GM23338 (cell line): ENCODE measurements at regions not wholly inside any gene's neighbourhood (a gene's known extent, or its start where the extent isn't known, plus 50 kb on each side); places are given as distances from the start of the nearest gene placed in this dataset.

Source experiments
- CREB1 ChIP-seq: fragments of 250-450 bp; sonication (Bioruptor Pico); IDR thresholded peaks from 2 replicates; pipeline ENCODE4 v1.5.0; 2020; ENCODE audit warnings: low read depth, mild to moderate bottlenecking, moderate library complexity
- ETS1 ChIP-seq: IDR thresholded peaks from 2 replicates; pipeline ENCODE4 v1.6.1; 2016; ENCODE audit warnings: antibody characterized with exemption
- EZH2 ChIP-seq: fragments of 200-600 bp; sonication (generic); IDR thresholded peaks from one replicate; pipeline ENCODE4 v1.8.0; 2017; ENCODE audit warnings: antibody characterized with exemption, mild to moderate bottlenecking, low read depth; ENCODE audit not compliant: unreplicated experiment
- EZH2phosphoT487 ChIP-seq: fragments of 200-600 bp; sonication (generic); IDR thresholded peaks from one replicate; pipeline ENCODE4 v1.8.1; 2018; ENCODE audit warnings: antibody characterized with exemption; ENCODE audit not compliant: unreplicated experiment
- JUNB ChIP-seq: IDR thresholded peaks from one replicate; pipeline ENCODE4 v1.6.1; 2016; ENCODE audit warnings: antibody characterized with exemption; ENCODE audit not compliant: unreplicated experiment
- NANOG ChIP-seq: IDR thresholded peaks from 2 replicates; pipeline ENCODE4 v1.6.1; 2016; ENCODE audit warnings: antibody characterized with exemption, borderline replicate concordance
- POLR2AphosphoS5 ChIP-seq: IDR thresholded peaks from 2 replicates; pipeline ENCODE4 v1.6.1; 2016; ENCODE audit warnings: antibody characterized with exemption, low read depth
- STAT1 ChIP-seq: IDR thresholded peaks from one replicate; pipeline ENCODE4 v1.6.1; 2016; ENCODE audit warnings: antibody characterized with exemption; ENCODE audit not compliant: unreplicated experiment
- ZNF114 ChIP-seq: fragments of 250-450 bp; sonication (Bioruptor Pico); IDR thresholded peaks from 2 replicates; pipeline ENCODE4 v1.5.0; 2020; ENCODE audit warnings: mild to moderate bottlenecking, moderate library complexity
- ZNF331 ChIP-seq: fragments of 250-450 bp; sonication (Bioruptor Pico); IDR thresholded peaks from 2 replicates; pipeline ENCODE4 v1.5.0; 2020; ENCODE audit warnings: low read depth, mild to moderate bottlenecking, moderate library complexity
- ZNF462 ChIP-seq: fragments of 250-450 bp; sonication (Bioruptor Pico); IDR thresholded peaks from 2 replicates; pipeline ENCODE4 v1.5.0; 2020; ENCODE audit warnings: mild to moderate bottlenecking, moderate library complexity
- TF ChIP-seq, protein P1 (sequence below), 2 experiments: fragments of 200-600 bp in 1 of 2; sonication (generic) in 1 of 2; conservative IDR thresholded peaks; 2 replicates each; pipeline versions ENCODE4 v1.5.1 to v1.6.1; 2016 to 2017; ENCODE audit warnings: antibody characterized with exemption in 2 of 2, low read depth in 2 of 2, mild to moderate bottlenecking in 2 of 2, moderate library complexity in 1 of 2
- TF ChIP-seq, protein P2 (sequence below): IDR thresholded peaks from one replicate; pipeline ENCODE4 v1.6.1; 2018; ENCODE audit warnings: antibody characterized with exemption; ENCODE audit not compliant: unreplicated experiment

GRCh38 chr4:123802933-123803332, 406.3 kb downstream of the SPRY1 start:
- TF ChIP-seq, protein P1, sequence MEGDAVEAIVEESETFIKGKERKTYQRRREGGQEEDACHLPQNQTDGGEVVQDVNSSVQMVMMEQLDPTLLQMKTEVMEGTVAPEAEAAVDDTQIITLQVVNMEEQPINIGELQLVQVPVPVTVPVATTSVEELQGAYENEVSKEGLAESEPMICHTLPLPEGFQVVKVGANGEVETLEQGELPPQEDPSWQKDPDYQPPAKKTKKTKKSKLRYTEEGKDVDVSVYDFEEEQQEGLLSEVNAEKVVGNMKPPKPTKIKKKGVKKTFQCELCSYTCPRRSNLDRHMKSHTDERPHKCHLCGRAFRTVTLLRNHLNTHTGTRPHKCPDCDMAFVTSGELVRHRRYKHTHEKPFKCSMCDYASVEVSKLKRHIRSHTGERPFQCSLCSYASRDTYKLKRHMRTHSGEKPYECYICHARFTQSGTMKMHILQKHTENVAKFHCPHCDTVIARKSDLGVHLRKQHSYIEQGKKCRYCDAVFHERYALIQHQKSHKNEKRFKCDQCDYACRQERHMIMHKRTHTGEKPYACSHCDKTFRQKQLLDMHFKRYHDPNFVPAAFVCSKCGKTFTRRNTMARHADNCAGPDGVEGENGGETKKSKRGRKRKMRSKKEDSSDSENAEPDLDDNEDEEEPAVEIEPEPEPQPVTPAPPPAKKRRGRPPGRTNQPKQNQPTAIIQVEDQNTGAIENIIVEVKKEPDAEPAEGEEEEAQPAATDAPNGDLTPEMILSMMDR (conservative IDR thresholded peaks at IDR 0.05; ENCODE audit: low read depth in 2 of 2) = no peak
- TF ChIP-seq, protein P2, sequence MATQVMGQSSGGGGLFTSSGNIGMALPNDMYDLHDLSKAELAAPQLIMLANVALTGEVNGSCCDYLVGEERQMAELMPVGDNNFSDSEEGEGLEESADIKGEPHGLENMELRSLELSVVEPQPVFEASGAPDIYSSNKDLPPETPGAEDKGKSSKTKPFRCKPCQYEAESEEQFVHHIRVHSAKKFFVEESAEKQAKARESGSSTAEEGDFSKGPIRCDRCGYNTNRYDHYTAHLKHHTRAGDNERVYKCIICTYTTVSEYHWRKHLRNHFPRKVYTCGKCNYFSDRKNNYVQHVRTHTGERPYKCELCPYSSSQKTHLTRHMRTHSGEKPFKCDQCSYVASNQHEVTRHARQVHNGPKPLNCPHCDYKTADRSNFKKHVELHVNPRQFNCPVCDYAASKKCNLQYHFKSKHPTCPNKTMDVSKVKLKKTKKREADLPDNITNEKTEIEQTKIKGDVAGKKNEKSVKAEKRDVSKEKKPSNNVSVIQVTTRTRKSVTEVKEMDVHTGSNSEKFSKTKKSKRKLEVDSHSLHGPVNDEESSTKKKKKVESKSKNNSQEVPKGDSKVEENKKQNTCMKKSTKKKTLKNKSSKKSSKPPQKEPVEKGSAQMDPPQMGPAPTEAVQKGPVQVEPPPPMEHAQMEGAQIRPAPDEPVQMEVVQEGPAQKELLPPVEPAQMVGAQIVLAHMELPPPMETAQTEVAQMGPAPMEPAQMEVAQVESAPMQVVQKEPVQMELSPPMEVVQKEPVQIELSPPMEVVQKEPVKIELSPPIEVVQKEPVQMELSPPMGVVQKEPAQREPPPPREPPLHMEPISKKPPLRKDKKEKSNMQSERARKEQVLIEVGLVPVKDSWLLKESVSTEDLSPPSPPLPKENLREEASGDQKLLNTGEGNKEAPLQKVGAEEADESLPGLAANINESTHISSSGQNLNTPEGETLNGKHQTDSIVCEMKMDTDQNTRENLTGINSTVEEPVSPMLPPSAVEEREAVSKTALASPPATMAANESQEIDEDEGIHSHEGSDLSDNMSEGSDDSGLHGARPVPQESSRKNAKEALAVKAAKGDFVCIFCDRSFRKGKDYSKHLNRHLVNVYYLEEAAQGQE = no peak
- TF ChIP-seq POLR2AphosphoS5 (no peak), EZH2 (no peak), ZNF114 (no peak), EZH2phosphoT487 (no peak), ZNF462 (CRISPR knock-in tag) (no peak), CREB1 (CRISPR knock-in tag) (no peak), JUNB (no peak), STAT1 (no peak), ETS1 (no peak), ZNF331 (no peak), NANOG (no peak)
